MCF 10A (cell line): ENCODE measurements at regions not wholly inside any gene's neighbourhood (a gene's known extent, or its start where the extent isn't known, plus 50 kb on each side); places are given as distances from the start of the nearest gene placed in this dataset.

Source experiments
- BruUV-seq: library from RNA; stranded (reverse); fragments of 400-500 nt; replicated peaks from 2 replicates; lab custom pipeline; 2021; lab: Mats Ljungman, UMichigan
- CTCF ChIA-PET: fragments of 300-600 bp; sonication (Branson Sonifier 250); formaldehyde crosslinking; extraction: SDS; loops from one replicate; lab custom pipeline; 2021; ENCODE audit warnings: antibody characterized with exemption, inconsistent platforms; lab: Yijun Ruan, JAX
- POLR2A ChIA-PET: fragments of 300-600, 350-650 bp; sonication (Branson Sonifier 250); formaldehyde crosslinking; extraction: SDS; loops from one replicate; lab custom pipeline; 2020; ENCODE audit warnings: antibody characterized with exemption, inconsistent platforms; lab: Yijun Ruan, JAX
- DNase-seq: peaks from one replicate; pipeline ENCODE4 v3.0.0-alpha.2; 2018; ENCODE audit not compliant: unreplicated experiment
- H3K27ac Mint-ChIP-seq: one replicate; pipeline ENCODE4 v1.8.0; 2022; ENCODE audit warnings: mild to moderate bottlenecking, low read depth, mixed read lengths; ENCODE audit not compliant: unreplicated experiment
- H3K27me3 Mint-ChIP-seq: one replicate; pipeline ENCODE4 v1.8.0; 2022; ENCODE audit warnings: mixed read lengths; ENCODE audit not compliant: insufficient read depth, unreplicated experiment
- H3K36me3 Mint-ChIP-seq: one replicate; pipeline ENCODE4 v1.8.0; 2022; ENCODE audit warnings: mild to moderate bottlenecking, moderate library complexity, mixed read lengths; ENCODE audit not compliant: insufficient read depth, unreplicated experiment
- H3K4me1 Mint-ChIP-seq: one replicate; pipeline ENCODE4 v1.8.0; 2022; ENCODE audit warnings: mixed read lengths; ENCODE audit not compliant: insufficient read depth, unreplicated experiment
- H3K4me3 Mint-ChIP-seq: one replicate; pipeline ENCODE4 v1.8.0; 2022; ENCODE audit warnings: mild to moderate bottlenecking, moderate library complexity, mixed read lengths; ENCODE audit not compliant: unreplicated experiment
- H3K9me3 Mint-ChIP-seq: one replicate; pipeline ENCODE4 v1.8.0; 2022; ENCODE audit warnings: mixed read lengths; ENCODE audit not compliant: unreplicated experiment
- intact Hi-C: fragments of 100-400 bp; cut with micrococcal nuclease; formaldehyde crosslinking; loops from 2 replicates; pipeline ENCODE4 v1.14.1; 2022
- TF ChIP-seq, protein P1 (sequence below): fragments of 200-600 bp; IDR thresholded peaks from one replicate; pipeline ENCODE4 v1.8.0; 2022; ENCODE audit warnings: antibody characterized with exemption, mild to moderate bottlenecking; ENCODE audit not compliant: unreplicated experiment

- ChIA-PET CTCF (interaction anchor here (0.5 to 0.6 kb wide), 2 partner anchors 13 to 403 kb away, joined by 3 to 4 read pairs; no protein-coding TSS in a partner anchor), POLR2A (no interaction called here)
- Mint-ChIP-seq H3K36me3 (no peaks in the 10 kb centered on the region), H3K27me3 (peaks cover 25% of the 10 kb centered on the region), H3K4me1 (no peaks in the 10 kb centered on the region), H3K9me3 (no peaks in the 10 kb centered on the region), H3K27ac (no peak overlapping the region), H3K4me3 (no peak overlapping the region)
- intact Hi-C loops, result no loop called here
- no TSS peak for BruUV-seq
- no peak for DNase-seq
- TF ChIP-seq, protein P1, sequence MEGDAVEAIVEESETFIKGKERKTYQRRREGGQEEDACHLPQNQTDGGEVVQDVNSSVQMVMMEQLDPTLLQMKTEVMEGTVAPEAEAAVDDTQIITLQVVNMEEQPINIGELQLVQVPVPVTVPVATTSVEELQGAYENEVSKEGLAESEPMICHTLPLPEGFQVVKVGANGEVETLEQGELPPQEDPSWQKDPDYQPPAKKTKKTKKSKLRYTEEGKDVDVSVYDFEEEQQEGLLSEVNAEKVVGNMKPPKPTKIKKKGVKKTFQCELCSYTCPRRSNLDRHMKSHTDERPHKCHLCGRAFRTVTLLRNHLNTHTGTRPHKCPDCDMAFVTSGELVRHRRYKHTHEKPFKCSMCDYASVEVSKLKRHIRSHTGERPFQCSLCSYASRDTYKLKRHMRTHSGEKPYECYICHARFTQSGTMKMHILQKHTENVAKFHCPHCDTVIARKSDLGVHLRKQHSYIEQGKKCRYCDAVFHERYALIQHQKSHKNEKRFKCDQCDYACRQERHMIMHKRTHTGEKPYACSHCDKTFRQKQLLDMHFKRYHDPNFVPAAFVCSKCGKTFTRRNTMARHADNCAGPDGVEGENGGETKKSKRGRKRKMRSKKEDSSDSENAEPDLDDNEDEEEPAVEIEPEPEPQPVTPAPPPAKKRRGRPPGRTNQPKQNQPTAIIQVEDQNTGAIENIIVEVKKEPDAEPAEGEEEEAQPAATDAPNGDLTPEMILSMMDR, result no peak
Observed at GRCh38 chr11:114813189-114813718, 134.9 kb downstream of the NXPE2 start.

- Mint-ChIP-seq H3K4me3 (no peak overlapping the region), H3K27ac (no peak overlapping the region), H3K36me3 (no peaks in the 10 kb centered on the region), H3K27me3 (peaks cover 38% of the 10 kb centered on the region), H3K4me1 (no peaks in the 10 kb centered on the region), H3K9me3 (no peaks in the 10 kb centered on the region)
- CTCF ChIA-PET, result interaction anchor here (0.6 kb wide), 1 partner anchor 636 kb away, joined by 3 read pairs; no protein-coding TSS in a partner anchor
- no TSS peak for BruUV-seq
- no peak for DNase-seq
- TF ChIP-seq, protein P1, result no peak
- intact Hi-C loops, result no loop called here
- POLR2A ChIA-PET, result no interaction called here
Observed at GRCh38 chr11:114815176-114815575, 136.8 kb downstream of the NXPE2 start.

DNA sequence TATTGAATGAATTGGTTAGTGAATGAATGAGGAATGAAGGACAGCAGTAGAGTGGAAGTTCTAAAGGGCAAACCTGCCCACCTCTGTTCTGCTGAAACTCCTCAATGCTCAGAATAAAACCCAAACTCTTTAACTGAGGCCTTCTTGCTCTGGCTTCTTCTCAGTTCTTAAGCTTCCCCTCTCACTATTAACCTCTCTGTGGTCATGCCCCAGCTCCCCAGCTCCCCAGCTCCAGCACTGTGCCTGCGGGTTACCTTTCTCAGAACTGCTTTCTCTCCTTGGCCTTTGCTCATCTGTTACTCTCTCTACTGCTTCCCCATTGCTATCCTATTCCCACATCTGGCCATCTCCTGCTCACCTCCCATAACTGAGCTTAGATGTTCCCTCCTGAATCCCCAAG lies 137.4 kb downstream of the NXPE2 start:
- Mint-ChIP-seq H3K27me3 (peaks cover 38% of the 10 kb centered on the region), H3K36me3 (no peaks in the 10 kb centered on the region), H3K4me1 (no peaks in the 10 kb centered on the region), H3K4me3 (no peak overlapping the region), H3K27ac (no peak overlapping the region), H3K9me3 (no peaks in the 10 kb centered on the region)
- intact Hi-C loops, result no loop called here
- CTCF ChIA-PET, result interaction anchor here (0.6 kb wide), 1 partner anchor 637 kb away, joined by 3 read pairs; no protein-coding TSS in a partner anchor
- BruUV-seq, result no TSS peak
- TF ChIP-seq, protein P1, result no peak
- POLR2A ChIA-PET, result no interaction called here
- DNase-seq, result no peak

DNA sequence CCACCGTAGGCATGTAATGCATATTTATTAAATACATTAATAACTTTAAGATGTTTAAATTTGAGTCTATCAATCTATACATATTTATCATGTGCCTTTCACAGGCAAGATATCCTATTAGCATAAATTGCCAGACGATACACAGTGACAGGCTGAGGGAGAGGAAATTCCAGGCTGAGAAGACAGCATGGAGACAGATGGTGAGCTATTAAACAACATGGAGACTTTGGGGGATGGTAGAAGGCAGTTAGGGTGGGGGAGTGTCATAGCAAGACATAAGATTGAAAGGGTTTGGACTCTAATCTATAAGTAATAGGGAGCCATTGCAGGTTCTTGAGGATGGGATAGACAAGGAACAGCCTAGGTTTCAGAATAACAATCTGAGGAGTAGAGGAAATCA lies 138.5 kb downstream of the NXPE2 start:
- no peaks in the 10 kb centered on the region for H3K36me3 Mint-ChIP-seq
- BruUV-seq, result no TSS peak
- intact Hi-C loops, result no loop called here

More for the DNA sequence above, 138.5 kb downstream of the NXPE2 start:
- TF ChIP-seq, protein P1, result no peak
- CTCF ChIA-PET, result no interaction called here
- no peak overlapping the region for H3K27ac Mint-ChIP-seq
- no peaks in the 10 kb centered on the region for H3K9me3 Mint-ChIP-seq
- no peak overlapping the region for H3K4me3 Mint-ChIP-seq
- peaks cover 27% of the 10 kb centered on the region for H3K27me3 Mint-ChIP-seq
- DNase-seq, result no peak
- POLR2A ChIA-PET, result no interaction called here
- no peaks in the 10 kb centered on the region for H3K4me1 Mint-ChIP-seq
